ENCODE measurements at regions not wholly inside any gene's neighbourhood (a gene's known extent, or its start where the extent isn't known, plus 50 kb on each side); places are given as distances from the start of the nearest gene placed in this dataset.

DNA sequence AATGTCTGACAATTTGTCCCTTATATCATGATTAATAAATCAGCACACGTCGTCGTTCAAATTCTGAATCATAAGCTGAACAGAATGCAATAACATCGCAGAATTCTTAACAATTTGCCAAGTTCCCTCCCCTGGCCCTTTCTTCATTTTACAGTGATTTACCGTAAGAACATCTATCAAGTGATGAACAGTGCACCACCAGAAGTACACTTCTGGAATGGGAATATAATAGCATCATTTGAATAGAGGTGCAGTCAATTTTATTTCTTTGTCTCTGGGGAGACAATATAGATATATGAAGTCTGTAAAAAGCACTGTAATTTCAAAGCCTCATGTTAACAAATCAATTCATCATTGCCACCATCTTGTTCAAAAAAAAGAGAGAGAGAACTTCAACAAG lies 145.1 kb upstream of the SMLR1 start:
- H3K27ac Mint-ChIP-seq = no peak overlapping the region
- H3K4me1 Mint-ChIP-seq = peaks cover 17% of the 10 kb centered on the region
- peaks cover 6% of the 10 kb centered on the region for H3K36me3 Mint-ChIP-seq
- peaks cover 3% of the 10 kb centered on the region for H3K27me3 Mint-ChIP-seq (ENCODE audit: low read depth)
- no peak overlapping the region for H3K4me3 Mint-ChIP-seq
- TF ChIP-seq, protein P1, sequence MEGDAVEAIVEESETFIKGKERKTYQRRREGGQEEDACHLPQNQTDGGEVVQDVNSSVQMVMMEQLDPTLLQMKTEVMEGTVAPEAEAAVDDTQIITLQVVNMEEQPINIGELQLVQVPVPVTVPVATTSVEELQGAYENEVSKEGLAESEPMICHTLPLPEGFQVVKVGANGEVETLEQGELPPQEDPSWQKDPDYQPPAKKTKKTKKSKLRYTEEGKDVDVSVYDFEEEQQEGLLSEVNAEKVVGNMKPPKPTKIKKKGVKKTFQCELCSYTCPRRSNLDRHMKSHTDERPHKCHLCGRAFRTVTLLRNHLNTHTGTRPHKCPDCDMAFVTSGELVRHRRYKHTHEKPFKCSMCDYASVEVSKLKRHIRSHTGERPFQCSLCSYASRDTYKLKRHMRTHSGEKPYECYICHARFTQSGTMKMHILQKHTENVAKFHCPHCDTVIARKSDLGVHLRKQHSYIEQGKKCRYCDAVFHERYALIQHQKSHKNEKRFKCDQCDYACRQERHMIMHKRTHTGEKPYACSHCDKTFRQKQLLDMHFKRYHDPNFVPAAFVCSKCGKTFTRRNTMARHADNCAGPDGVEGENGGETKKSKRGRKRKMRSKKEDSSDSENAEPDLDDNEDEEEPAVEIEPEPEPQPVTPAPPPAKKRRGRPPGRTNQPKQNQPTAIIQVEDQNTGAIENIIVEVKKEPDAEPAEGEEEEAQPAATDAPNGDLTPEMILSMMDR (IDR thresholded peaks at IDR 0.05; ENCODE audit: unreplicated experiment) = no peak
- no peak for DNase-seq (ENCODE audit: low spot score in 2 of 2, unreplicated experiment in 2 of 2)
- H3K9me3 Mint-ChIP-seq = peaks cover 20% of the 10 kb centered on the region

DNA sequence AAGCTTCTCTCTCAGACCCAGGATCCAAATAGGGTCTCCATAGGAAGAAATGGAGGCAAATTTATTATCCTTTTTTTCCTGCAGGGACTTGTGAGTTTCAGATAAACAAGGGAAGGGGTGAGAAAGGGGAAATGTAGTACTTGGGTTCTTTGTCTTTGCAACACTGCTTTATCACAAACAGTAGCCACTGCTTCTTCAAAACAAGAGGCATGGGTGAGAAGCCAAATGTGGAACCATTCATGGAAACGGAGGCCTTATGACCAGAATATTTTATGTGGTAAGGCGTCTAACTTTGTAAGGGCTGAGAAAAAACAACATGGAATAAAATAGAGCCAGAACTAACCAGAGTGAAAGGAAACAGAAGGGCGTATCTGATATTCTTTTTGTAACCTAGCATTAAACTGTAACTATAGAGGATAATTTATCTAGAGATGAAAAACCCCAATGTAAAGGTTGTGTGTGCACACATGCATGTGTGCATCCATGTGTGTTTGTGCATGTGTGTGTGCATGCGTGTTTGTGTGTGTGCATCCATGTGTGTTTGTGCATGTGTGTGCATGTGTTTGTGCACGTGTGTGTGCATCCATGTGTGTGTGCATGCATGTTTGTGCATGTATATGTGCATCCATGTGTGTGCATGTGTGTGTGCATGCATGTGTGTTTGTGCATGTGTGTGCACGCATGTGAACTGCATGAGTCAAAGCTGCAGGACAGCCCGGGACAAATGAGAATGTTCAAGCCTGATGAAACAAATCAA lies 143.3 kb upstream of the SMLR1 start:
- Mint-ChIP-seq H3K36me3 (no peaks in the 10 kb centered on the region), H3K4me1 (peaks cover 17% of the 10 kb centered on the region), H3K9me3 (peaks cover 5% of the 10 kb centered on the region), H3K27ac (no peak overlapping the region), H3K4me3 (no peak overlapping the region), H3K27me3 (ENCODE audit: low read depth) (peaks cover 3% of the 10 kb centered on the region)
- TF ChIP-seq, protein P1 (IDR thresholded peaks at IDR 0.05; ENCODE audit: unreplicated experiment) = no peak
- DNase-seq (ENCODE audit: low spot score in 2 of 2, unreplicated experiment in 2 of 2) = no peak

DNA sequence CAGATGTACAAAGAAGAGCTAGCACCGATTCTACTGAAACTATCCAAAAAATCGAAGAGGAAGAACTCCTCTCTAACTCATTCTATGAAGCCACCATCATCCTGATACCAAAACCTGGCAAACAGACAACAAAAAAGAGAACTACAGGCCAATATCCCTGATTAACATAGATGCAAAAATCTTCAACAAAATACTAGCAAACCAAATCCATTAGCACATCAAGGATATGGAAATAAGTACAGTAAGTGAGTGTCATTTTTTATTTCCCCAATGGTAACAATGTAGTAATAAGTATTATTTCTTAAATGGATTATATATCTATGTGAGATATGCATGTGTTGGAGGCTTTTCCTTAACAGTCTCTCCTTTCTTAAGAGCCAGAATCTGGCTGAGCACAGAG lies 134.5 kb upstream of the SMLR1 start:
- no peak for DNase-seq (ENCODE audit: low spot score in 2 of 2, unreplicated experiment in 2 of 2)
- Mint-ChIP-seq H3K4me3 (no peak overlapping the region), H3K4me1 (no peaks in the 10 kb centered on the region), H3K9me3 (peaks cover 3% of the 10 kb centered on the region), H3K36me3 (no peaks in the 10 kb centered on the region), H3K27me3 (ENCODE audit: low read depth) (no peaks in the 10 kb centered on the region), H3K27ac (no peak overlapping the region)
- TF ChIP-seq, protein P1 (IDR thresholded peaks at IDR 0.05; ENCODE audit: unreplicated experiment) = no peak

DNA sequence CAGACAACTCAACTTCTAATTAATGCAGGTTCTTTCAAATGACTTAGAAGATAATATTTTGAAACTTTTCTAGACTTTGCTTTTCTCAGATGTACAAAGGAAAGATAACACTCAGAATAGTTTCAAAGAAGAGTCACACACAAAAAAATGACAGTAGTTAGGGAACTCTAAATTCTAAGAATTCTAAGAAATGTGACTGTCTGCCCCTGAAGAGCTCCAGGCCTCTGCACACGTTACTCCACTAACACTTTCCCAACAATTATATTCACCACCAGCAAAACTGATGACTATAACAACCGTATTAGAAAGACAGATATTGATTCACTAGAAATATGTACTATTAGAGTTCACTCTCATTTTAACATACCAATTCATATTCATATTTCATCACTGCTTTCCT lies 133.3 kb upstream of the SMLR1 start:
- H3K27me3 Mint-ChIP-seq (ENCODE audit: low read depth) = no peaks in the 10 kb centered on the region
- no peaks in the 10 kb centered on the region for H3K36me3 Mint-ChIP-seq
- DNase-seq (ENCODE audit: low spot score in 2 of 2, unreplicated experiment in 2 of 2) = no peak
- TF ChIP-seq, protein P1 (IDR thresholded peaks at IDR 0.05; ENCODE audit: unreplicated experiment) = no peak
- H3K4me3 Mint-ChIP-seq = no peak overlapping the region
- peaks cover 3% of the 10 kb centered on the region for H3K9me3 Mint-ChIP-seq
- no peaks in the 10 kb centered on the region for H3K4me1 Mint-ChIP-seq
- H3K27ac Mint-ChIP-seq = no peak overlapping the region

DNA sequence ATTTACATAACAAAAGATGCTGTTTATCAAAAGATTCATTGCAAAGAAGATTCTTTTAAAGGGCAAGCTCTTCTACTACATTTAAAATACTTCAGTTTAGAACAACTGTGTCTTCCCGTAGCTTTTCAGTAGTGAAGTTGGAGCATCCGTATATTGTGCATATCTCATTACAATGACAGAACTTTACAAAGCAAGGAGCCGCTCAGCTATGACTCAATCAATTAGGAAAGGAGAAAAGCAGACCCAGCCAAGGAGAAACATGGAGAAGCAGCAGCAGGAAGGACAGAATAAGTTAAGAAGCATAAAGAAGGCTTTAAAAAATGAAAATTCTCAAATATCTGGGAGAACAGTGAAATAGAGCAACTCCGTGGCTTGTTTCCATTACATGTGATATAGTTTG lies 132.6 kb upstream of the SMLR1 start:
- TF ChIP-seq, protein P1 (IDR thresholded peaks at IDR 0.05; ENCODE audit: unreplicated experiment) = no peak
- Mint-ChIP-seq H3K4me3 (no peak overlapping the region), H3K27me3 (ENCODE audit: low read depth) (no peaks in the 10 kb centered on the region), H3K4me1 (no peaks in the 10 kb centered on the region), H3K9me3 (peaks cover 3% of the 10 kb centered on the region), H3K27ac (no peak overlapping the region), H3K36me3 (no peaks in the 10 kb centered on the region)
- DNase-seq (ENCODE audit: low spot score in 2 of 2, unreplicated experiment in 2 of 2) = no peak

All from mesothelial cell of epicardium (in vitro differentiated cells).